Loucy (cell line): ENCODE measurements at regions not wholly inside any gene's neighbourhood (a gene's known extent, or its start where the extent isn't known, plus 50 kb on each side); places are given as distances from the start of the nearest gene placed in this dataset.

Experiments
- H2AFZ ChIP-seq: fragments of 200-600 bp; sonication (generic); 2 replicates; pipeline ENCODE4 v1.6.0; 2016; ENCODE audit warnings: antibody characterized with exemption, mild to moderate bottlenecking, low read length, moderate library complexity
- H3F3A ChIP-seq: fragments of 200-600 bp; 2 replicates; pipeline ENCODE4 v1.6.0; 2016; ENCODE audit warnings: antibody characterized with exemption, low read depth, mild to moderate bottlenecking
- H3K27me3 ChIP-seq: fragments of 200-600 bp; sonication (generic); 2 replicates; pipeline ENCODE4 v1.6.1; 2014; ENCODE audit warnings: low read length, mild to moderate bottlenecking; ENCODE audit not compliant: insufficient read depth, poor library complexity, severe bottlenecking
- H3K36me3 ChIP-seq: fragments of 200-600 bp; sonication (generic); 2 replicates; pipeline ENCODE4 v1.6.1; 2016; ENCODE audit warnings: low read length; ENCODE audit not compliant: insufficient read depth
- H3K4me1 ChIP-seq: fragments of 200-600 bp; sonication (generic); 2 replicates; pipeline ENCODE4 v1.5.1; 2014; ENCODE audit warnings: low read length, mild to moderate bottlenecking; ENCODE audit not compliant: insufficient read depth, poor library complexity, severe bottlenecking
- H3K4me2 ChIP-seq: fragments of 200-600 bp; sonication (generic); 2 replicates; pipeline ENCODE4 v1.6.0; 2014; ENCODE audit warnings: antibody characterized with exemption, low read length, low read depth, mild to moderate bottlenecking; ENCODE audit not compliant: poor library complexity, severe bottlenecking
- H3K4me3 ChIP-seq: fragments of 200-600 bp; sonication (generic); 2 replicates; pipeline ENCODE4 v1.5.1; 2014; ENCODE audit warnings: low read length, mild to moderate bottlenecking, mixed read lengths; ENCODE audit not compliant: poor library complexity, severe bottlenecking
- H3K79me2 ChIP-seq: fragments of 200-600 bp; sonication (generic); 2 replicates; pipeline ENCODE4 v1.6.1; 2014; ENCODE audit warnings: low read length; ENCODE audit not compliant: insufficient read depth
- H3K9ac ChIP-seq: fragments of 200-600 bp; sonication (generic); 2 replicates; pipeline ENCODE4 v1.6.0; 2014; ENCODE audit warnings: mild to moderate bottlenecking, low read depth, low read length, moderate library complexity; ENCODE audit not compliant: poor library complexity, severe bottlenecking
- H3K9me2 ChIP-seq: fragments of 200-600 bp; sonication (generic); replicated peaks from 2 replicates; pipeline ENCODE4 v1.6.1; 2016; ENCODE audit warnings: low read depth, low read length, mixed read lengths
- H3K9me3 ChIP-seq: fragments of 200-600 bp; sonication (generic); 2 replicates; pipeline ENCODE4 v1.6.1; 2014; ENCODE audit warnings: mild to moderate bottlenecking, antibody characterized with exemption, low read length, low read depth; ENCODE audit not compliant: insufficient read depth
- H4K20me1 ChIP-seq: fragments of 200-600 bp; sonication (generic); 2 replicates; pipeline ENCODE4 v1.6.0; 2014; ENCODE audit warnings: antibody characterized with exemption, low read length, mild to moderate bottlenecking; ENCODE audit not compliant: insufficient read depth, poor library complexity, severe bottlenecking
- EZH2phosphoT487 ChIP-seq: fragments of 200-600 bp; IDR thresholded peaks from 2 replicates; pipeline ENCODE4 v1.6.1; 2018; ENCODE audit warnings: antibody characterized with exemption, mild to moderate bottlenecking, moderate library complexity, borderline replicate concordance
- TF ChIP-seq, protein P1 (sequence below): fragments of 200-600 bp; sonication (generic); conservative IDR thresholded peaks from 2 replicates; pipeline ENCODE4 v1.5.1; 2014; ENCODE audit warnings: mild to moderate bottlenecking, antibody characterized with exemption, low read length

DNA sequence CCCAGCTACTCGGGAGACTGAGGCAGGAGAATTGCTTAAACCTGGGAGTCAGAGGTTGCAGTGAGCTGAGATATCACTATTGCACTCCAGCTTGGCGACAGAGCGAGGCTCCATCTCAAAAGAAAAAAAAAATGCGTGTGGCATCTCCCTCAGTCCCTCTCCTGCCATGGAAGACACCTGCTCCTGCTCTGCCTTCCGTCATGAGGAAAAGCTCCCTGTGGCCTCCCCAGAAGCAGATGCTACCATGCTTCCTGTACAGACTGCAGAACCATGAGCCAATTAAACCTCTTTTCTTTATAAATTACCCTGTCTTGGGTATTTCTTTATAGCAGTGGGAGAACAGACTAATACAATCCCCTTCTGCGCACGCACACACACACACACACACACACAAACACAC is 249.4 kb downstream of the MN1 start:
- no peak overlapping the region for H3K4me3 ChIP-seq
- H3K4me2 ChIP-seq = no peak overlapping the region
- H3K27me3 ChIP-seq = no peaks in the 10 kb centered on the region
- no peaks in the 10 kb centered on the region for H3K36me3 ChIP-seq
- H3K4me1 ChIP-seq = no peaks in the 10 kb centered on the region
- H3K9ac ChIP-seq = no peak overlapping the region
- no peaks in the 10 kb centered on the region for H3K9me2 ChIP-seq
- no peaks in the 10 kb centered on the region for H3F3A ChIP-seq
- no peaks in the 10 kb centered on the region for H4K20me1 ChIP-seq
- no peaks in the 10 kb centered on the region for H3K9me3 ChIP-seq
- no peaks in the 10 kb centered on the region for H3K79me2 ChIP-seq
- H2AFZ ChIP-seq = no peak overlapping the region
- TF ChIP-seq EZH2phosphoT487 = no peak
- TF ChIP-seq, protein P1, sequence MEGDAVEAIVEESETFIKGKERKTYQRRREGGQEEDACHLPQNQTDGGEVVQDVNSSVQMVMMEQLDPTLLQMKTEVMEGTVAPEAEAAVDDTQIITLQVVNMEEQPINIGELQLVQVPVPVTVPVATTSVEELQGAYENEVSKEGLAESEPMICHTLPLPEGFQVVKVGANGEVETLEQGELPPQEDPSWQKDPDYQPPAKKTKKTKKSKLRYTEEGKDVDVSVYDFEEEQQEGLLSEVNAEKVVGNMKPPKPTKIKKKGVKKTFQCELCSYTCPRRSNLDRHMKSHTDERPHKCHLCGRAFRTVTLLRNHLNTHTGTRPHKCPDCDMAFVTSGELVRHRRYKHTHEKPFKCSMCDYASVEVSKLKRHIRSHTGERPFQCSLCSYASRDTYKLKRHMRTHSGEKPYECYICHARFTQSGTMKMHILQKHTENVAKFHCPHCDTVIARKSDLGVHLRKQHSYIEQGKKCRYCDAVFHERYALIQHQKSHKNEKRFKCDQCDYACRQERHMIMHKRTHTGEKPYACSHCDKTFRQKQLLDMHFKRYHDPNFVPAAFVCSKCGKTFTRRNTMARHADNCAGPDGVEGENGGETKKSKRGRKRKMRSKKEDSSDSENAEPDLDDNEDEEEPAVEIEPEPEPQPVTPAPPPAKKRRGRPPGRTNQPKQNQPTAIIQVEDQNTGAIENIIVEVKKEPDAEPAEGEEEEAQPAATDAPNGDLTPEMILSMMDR = no peak

DNA sequence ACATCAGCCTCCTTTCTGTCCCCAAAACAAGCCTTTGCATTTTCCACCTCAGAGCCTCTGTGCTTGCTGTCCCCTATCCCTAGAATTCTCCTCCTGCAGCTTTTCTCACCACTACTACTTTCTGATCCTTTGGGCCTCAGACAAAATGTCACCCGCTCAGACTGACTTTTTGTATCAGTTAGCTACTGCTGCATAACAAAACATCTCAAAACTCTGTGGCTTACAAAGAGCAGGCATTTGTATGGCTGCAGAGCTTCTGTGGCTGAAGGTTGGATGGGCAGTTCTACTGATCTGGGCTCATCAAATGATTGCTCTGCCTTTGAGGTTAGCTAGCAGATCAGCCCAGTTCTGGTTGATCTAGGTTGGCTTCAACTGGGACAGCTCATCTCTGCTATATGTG is 248.7 kb downstream of the MN1 start:
- Histone ChIP-seq H3K4me2 (no peak overlapping the region), H3F3A (no peaks in the 10 kb centered on the region), H2AFZ (no peak overlapping the region), H3K9ac (no peak overlapping the region), H3K9me3 (no peaks in the 10 kb centered on the region), H3K36me3 (no peaks in the 10 kb centered on the region), H4K20me1 (no peaks in the 10 kb centered on the region), H3K79me2 (no peaks in the 10 kb centered on the region), H3K27me3 (no peaks in the 10 kb centered on the region), H3K9me2 (no peaks in the 10 kb centered on the region), H3K4me3 (no peak overlapping the region), H3K4me1 (no peaks in the 10 kb centered on the region)
- TF ChIP-seq EZH2phosphoT487 = no peak

DNA sequence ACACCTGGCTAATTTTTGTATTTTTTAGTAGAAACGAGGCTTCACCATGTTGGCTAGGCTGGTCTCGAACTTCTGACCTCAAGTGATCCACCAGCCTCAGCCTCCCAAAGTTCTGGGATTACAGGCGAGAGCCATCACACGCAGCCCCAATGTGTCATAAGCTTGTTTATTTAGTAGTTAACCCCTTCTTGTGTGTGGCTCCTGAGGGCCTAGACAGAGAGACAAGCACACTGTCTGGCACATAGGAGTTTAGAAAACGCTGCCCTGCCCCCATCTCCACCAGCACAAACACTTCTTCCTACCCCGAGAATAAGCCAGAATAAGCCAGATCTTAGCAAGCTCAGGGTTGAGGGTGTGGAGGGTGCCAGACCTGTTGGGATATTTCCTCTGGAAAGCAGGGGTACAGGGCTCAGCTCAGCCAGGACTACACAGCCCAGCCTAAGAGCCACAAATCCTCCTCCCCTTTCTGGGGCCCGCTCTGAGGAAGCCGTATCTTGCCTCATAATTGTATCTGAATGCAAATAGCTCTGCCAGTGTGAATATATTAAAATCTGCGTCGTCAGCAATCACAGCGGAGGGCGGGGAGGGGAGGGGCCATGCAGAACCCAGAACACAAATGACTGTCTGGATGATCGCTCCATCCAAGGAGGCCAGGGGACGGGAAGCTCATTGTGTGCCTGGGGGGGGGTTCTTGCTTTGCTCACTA is 247.3 kb downstream of the MN1 start:
- no peaks in the 10 kb centered on the region for H3K36me3 ChIP-seq
- H3K9me2 ChIP-seq = no peaks in the 10 kb centered on the region
- TF ChIP-seq, protein P1 = no peak
- no peak for TF ChIP-seq EZH2phosphoT487
- no peak overlapping the region for H3K4me2 ChIP-seq
- H2AFZ ChIP-seq = no peak overlapping the region
- H3K4me1 ChIP-seq = no peaks in the 10 kb centered on the region
- H3F3A ChIP-seq = no peaks in the 10 kb centered on the region
- no peaks in the 10 kb centered on the region for H3K79me2 ChIP-seq
- no peaks in the 10 kb centered on the region for H3K9me3 ChIP-seq
- H3K4me3 ChIP-seq = no peak overlapping the region
- no peak overlapping the region for H3K9ac ChIP-seq
- H4K20me1 ChIP-seq = no peaks in the 10 kb centered on the region
- no peaks in the 10 kb centered on the region for H3K27me3 ChIP-seq

GRCh38 chr22:27554841-27555456 is 246.6 kb downstream of the MN1 start:
- H2AFZ ChIP-seq = no peak overlapping the region
- no peaks in the 10 kb centered on the region for H4K20me1 ChIP-seq
- TF ChIP-seq, protein P1 = no peak
- TF ChIP-seq EZH2phosphoT487 = no peak

More at GRCh38 chr22:27554841-27555456, 246.6 kb downstream of the MN1 start:
- Histone ChIP-seq H3K9me3 (no peaks in the 10 kb centered on the region), H3F3A (no peaks in the 10 kb centered on the region), H3K4me3 (no peak overlapping the region), H3K4me2 (no peak overlapping the region), H3K27me3 (no peaks in the 10 kb centered on the region), H3K79me2 (no peaks in the 10 kb centered on the region), H3K36me3 (no peaks in the 10 kb centered on the region), H3K9me2 (no peaks in the 10 kb centered on the region), H3K9ac (no peak overlapping the region), H3K4me1 (no peaks in the 10 kb centered on the region)
